NCI-H2081 treated with DMSO at 0.1 percent for 48 hours (cell line): ENCODE measurements at regions not wholly inside any gene's neighbourhood (a gene's known extent, or its start where the extent isn't known, plus 50 kb on each side); places are given as distances from the start of the nearest gene placed in this dataset.

ENCODE experiments used
- DNase-seq: peaks from one replicate; lab custom pipeline; 2025; lab: John Stamatoyannopoulos, UW

DNA sequence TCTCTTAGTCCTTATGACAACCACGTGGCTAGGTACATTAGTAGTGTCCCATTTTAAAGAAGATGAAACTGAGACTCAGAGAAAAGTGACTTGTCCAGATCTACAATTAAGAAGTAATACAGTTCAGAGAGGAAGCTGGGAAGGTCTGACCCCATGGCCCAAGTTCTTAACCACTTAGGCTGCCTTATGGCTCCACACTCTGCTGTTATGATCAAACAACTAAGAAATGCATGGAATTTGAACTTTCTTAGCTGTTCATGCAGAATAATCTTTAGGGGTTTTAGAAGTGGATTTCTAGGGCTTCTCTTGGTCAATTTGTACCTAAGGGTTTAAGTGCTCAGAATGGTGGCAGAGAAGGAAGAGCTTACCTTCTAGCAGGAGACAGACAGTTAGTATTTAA lies 128.0 kb upstream of the MSX2 start:
- DNase-seq: no peak

DNA sequence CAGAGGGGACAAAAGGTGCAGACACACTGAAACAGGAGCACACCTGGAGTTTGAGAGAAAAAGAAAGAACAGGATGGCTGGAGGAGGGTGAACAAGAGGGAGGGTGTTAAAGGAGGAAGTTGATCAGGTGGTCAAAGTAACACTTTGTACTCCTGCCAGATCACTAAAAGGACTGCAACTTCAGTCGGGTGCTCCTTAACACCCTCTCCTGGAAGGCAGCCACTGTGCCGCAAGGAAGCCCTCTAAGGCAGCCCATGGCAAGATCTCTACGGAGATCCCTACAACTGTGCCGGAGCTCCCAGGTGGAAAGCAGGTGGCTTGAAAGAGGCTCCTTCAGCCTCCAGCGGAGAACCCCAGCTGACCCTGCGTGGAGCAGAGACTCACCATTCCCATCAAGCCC lies 124.4 kb upstream of the MSX2 start:
- no peak for DNase-seq

DNA sequence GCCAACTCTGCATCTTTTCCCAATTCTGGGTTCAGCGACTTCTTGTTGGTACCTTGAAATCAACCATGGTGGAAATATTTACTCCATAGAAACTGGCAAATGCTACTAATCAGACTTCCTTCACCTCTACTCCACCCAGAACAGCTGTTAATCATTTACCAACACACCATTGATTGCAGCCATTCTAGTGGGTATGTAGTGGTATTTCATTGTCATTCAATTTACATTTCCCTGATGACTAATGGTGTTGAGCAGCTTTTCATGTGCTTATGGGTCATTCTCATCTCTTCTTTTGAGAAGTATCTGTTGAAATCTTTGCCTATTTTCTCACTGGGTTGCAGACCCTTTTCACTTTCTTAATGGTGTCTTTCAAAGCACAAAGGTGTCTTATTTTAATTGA lies 122.4 kb upstream of the MSX2 start:
- DNase-seq: no peak

DNA sequence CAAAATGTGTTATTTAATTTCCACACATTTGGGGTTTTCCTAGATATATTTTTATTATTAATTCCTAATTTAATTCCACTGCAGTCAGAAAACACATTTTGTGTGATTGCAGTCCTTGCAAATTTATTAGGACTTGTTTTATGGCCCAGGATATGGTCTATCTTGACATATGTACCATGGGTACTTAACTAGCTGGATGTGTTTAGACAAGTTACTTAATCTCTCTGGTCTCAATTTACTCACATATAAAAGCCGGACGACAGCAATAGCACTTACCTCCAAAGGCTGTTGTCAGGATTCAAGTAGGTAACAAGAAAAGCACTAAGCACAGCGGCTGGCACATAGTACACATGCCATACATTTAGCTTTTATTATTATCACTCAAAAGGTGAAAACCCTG lies 118.2 kb upstream of the MSX2 start:
- no peak for DNase-seq

DNA sequence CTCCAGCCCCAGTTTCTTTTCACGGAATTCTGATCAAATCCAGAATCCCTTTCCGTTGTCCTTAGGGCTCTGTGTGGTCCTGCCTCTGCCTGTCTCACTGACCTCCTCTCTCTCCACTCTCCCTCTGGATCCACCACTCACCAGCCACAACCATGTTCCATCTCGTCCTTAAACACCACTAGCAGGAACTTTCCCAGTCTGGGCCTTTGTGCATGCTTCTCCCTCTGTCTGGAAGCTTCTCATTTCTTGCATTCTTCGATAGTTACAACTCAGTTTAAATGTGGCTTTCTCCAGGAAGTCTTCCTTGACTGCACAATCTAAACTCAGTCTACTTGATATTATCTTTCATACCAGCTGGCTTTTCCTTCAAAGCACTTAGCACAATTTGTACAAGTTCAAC lies 117.7 kb upstream of the MSX2 start:
- DNase-seq: no peak

DNA sequence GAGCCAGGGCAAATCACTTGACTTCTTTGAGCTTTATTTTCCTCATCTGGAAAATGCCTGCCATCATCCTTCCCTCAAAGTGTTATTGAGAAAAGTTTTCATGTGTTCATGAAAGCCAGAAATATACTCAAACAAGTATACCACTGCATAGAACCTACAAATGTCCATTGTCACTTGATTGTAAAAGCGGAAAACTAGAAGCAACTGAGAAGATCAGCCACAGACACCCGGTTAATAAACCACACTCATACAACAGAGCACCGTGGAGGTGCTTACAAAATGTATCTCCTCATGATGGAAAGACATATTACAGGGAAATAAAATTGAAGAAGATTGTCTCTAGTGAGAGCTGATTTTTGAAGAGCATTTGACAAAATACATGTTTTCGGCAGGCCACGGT lies 117.2 kb upstream of the MSX2 start:
- DNase-seq: no peak

DNA sequence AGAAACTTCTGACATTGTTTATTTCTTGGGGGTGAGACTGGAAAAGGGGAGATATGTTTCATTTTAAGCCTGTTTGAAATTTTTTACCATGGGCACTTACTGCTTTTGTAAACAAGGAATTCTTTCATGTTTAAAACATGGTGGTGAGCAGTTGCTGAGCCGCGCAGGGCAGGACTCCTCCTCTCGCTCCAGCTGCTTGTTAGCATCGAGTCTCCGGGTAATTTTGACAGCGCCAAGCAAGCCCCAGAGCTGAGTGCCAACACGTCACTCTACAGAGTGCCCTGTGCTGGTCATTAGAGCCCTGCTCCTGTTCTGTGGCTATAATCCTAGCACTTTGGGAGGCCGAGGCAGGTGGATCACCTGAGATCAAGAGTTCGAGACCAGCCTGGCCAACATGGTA lies 116.5 kb upstream of the MSX2 start:
- DNase-seq: no peak

DNA sequence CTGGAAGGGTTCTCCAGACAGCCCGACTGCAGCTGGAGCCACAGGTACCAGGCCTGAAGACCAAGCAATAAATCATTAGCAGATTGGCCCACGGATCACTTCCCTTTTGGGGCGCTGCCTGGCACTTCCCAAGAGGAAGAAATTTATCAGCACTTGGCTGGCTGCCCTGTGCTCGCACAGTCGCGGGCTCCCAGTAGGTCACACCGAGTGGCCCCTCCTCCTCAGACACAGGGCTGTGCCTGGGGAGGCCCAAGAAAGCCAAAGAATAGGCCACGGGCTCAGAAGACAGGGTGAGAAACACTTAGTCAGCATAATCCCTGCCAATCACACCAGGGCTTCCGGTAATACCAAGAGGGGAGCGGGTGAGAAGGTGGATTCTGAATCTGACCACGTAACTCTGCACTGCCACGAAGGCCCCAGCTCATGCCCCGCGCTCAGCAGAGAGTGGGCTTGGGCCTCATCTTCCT lies 115.7 kb upstream of the MSX2 start:
- no peak for DNase-seq

DNA sequence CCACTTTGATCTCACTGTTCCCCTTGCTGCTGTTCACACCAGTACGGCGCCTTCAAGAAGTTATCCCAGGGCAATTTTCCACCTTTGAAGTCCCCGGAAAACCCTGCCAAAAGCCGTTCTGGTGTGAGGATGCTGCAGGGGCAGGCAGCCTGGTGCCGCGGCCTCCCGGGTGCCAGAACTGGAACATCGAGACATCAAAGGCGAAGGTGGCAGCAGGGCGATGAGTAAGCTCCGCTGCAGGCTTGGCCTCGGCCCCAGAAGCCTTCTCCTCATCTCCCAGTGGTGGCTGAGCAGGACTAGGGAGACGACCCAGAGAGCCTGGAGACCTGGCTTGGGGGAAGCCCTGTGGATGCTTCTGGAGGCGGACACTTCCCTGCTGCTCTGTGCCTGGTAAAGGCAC lies 115.3 kb upstream of the MSX2 start:
- no peak for DNase-seq

DNA sequence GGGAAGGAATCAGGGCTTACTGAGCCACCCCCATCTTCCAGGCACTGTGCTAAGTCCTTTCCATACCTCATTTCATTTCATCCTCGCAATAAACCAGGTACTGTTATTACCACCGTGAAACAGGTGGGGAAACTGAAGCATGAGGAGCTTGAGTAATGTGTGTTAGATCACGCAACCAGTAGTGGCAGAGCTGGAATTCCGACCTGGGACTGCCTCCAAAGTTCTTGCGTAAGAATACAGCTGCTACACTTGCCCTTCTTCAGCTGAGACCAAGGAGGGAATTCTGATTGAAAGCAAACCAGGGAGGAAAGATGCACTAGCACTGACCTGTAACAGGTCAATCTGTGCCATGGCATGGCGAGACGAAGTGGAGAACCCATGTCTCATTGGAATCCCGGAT lies 113.4 kb upstream of the MSX2 start:
- no peak for DNase-seq

DNA sequence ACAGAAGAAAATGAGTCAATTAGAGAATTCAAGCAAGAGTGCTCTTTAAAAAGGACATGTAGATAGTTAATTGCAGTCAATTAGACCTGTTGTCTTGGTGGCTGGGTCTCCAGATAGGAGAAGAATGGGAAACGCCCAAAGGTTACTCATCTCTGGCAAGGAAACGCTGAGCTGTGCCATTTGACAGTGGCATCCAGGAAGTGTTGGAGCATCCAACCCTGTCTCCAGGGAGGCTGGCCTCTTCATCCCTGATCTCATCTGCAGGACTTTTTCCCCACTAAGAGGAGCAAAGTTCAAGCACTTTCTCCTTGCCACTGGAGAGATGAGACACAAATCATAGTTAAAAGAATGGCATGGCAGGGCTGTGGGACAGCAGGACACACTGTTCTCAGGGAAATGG lies 111.7 kb upstream of the MSX2 start:
- no peak for DNase-seq

DNA sequence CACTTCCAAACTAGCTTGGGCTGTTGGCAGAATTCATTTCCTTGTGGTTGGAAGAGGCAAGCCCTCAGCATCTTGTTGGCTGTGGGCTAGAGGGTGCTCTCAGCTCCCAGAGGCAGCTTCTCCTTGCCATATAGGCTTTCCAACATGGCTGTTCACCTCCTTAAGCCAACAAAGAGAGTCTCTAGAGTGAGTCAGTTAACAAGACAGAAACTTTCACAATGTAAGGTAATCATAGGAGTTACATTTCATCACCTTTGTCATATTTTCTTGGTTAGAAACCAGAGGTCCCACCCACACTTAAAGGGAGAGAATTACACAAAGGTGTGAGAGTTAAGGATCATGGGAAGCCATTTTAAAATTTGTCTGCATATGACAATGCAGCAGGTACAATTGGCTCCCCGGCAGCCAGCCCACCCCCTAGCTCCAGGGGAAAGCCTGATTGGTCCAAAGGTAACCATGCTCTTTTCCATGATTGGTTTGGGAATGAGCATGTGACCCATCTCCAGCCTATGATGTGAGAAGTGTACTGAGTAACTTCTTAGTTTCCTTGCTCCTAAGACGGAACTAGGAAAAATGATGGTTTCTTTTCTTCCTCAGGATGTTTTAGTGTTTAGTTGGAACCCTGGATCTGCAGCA lies 109.8 kb upstream of the MSX2 start:
- no peak for DNase-seq

DNA sequence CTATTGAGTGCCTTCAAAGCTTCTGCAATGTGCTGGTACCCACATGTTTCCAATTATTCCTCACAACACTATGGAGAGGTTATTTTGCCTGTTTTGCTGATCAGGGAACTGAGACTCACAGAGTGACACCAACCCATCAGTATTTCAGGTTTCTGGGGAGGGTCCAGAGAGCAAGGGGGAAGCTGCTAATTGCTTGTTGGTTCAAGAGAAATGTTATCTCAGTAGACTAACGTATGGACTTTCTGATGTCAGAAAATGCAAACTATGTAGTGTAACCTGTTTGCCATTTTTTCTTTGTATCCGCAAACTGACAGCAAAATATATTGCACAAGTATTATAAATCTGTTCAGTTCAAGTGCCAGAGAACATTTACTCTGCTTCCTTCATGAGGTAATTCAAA lies 108.3 kb upstream of the MSX2 start:
- DNase-seq: no peak

DNA sequence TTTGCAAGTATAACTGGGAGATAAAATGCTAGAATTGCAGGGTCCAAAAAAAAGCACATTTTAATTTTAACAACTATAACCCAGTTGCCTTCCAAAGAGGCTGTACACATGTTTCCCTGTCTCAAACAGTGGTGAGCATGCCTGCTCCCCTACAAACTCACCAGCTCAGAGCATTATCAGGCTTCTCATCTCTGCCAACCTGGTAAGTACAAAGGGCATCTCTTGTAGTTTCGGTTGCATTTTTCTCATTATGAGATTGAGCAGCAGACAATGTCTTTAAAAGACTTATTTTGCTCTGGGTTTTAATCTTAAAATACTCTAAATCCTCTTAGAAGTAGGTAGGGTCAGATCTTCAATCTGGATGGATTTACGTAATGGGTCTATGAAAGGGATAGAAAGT lies 107.1 kb upstream of the MSX2 start:
- DNase-seq: no peak

DNA sequence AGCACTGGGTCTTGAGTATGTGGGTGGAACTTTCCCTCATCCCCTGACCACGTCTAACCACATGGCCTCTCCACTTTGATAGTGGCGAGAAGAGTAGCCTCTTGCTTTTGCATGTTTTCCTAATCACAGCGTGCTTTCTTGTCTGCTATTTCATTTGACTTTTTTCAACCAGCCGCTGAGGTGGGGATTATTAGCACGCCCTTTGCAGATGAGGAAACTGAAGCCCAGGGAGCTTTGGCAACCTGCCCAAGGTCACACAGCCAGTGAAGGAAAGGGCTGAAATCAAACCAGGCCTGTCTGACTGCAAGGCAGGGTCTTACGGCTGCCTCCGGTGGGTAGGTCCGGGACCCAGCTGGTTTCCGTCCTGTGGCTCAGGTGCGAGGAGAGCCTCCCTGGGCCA lies 106.5 kb upstream of the MSX2 start:
- no peak for DNase-seq

DNA sequence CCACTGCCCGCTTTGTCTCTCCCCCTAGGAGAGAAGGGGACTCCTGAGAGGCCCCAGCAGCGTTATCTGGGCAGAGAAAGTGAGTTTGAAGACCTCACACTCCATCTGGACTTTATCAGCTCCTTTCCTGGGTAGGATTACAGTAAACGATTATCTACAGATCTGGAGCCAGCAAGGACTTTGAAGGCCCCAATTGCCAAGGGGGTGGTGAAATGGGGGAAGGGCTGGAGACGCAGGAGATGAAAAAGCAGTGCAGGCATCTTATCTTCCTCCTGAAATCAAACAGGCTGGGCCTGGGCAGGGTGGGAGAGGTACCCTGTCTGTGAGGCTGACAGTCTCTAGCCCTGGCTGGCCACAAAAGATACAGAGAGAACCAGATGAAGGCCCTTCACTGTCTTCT lies 105.8 kb upstream of the MSX2 start:
- DNase-seq: no peak

DNA sequence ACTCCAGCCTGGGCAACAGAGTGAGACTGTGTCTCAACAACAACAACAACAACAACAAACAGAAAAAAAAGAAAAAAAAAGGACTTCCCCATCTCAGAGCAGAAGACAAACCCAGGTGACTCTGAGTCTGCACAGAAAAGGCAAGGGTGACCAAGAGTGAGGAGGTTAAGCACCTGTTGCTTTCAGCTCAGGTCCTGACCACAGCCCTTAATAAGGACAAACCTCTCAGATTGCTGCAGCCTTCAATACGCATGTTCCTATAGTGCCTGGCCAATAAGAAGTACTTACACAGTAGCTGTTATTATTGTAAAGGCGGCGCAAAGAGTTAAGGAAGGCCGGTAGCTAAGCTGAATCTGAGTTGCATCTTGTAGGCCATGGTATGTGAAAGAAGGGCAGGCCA lies 102.3 kb upstream of the MSX2 start:
- DNase-seq: no peak

DNA sequence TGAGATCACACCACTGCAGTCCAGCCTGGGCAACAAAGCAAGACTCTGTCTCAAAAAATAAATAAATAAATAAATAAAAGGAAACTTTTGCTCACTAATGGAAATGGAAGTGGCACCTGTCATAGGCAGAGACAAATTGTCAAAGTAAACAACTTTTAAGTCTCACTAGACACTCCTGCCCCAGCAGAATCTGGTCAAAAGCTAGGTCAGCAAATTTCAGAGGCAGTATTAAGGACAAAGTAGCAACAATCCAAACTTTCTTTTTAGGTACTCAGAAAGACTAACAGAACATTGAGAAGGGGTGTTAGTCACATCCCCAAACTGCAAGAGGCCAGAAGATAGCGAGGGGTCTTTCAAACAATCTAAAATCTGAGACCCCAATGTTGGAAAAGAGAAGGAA lies 101.4 kb upstream of the MSX2 start:
- no peak for DNase-seq

DNA sequence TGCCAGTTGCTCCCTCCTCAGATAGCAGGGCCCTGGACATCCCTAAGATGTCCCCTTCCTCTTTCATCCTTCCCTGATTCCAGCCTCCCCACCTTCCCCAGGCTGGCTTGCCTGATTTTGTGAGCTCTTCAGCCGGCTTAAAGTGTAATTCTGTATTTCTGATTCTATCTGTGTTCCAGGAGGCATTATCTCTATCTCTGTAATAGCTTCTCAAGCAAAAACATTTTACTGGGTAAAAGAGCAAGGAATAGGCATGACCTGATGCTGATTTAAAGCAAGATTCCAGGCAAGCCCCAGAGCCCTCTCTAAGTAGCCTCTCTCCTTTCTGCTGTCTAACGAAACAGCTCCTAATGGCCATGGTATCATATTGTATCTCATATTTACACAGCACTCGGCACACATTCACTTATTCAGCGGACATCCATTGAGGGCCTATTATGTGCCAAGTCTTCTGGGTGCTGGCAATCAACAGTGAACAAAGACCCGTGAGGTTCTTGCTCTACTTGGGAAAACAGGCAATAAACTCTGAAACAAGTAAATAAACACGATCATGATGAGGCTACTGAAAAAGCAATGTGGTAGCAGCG lies 100.9 kb upstream of the MSX2 start:
- DNase-seq: no peak

DNA sequence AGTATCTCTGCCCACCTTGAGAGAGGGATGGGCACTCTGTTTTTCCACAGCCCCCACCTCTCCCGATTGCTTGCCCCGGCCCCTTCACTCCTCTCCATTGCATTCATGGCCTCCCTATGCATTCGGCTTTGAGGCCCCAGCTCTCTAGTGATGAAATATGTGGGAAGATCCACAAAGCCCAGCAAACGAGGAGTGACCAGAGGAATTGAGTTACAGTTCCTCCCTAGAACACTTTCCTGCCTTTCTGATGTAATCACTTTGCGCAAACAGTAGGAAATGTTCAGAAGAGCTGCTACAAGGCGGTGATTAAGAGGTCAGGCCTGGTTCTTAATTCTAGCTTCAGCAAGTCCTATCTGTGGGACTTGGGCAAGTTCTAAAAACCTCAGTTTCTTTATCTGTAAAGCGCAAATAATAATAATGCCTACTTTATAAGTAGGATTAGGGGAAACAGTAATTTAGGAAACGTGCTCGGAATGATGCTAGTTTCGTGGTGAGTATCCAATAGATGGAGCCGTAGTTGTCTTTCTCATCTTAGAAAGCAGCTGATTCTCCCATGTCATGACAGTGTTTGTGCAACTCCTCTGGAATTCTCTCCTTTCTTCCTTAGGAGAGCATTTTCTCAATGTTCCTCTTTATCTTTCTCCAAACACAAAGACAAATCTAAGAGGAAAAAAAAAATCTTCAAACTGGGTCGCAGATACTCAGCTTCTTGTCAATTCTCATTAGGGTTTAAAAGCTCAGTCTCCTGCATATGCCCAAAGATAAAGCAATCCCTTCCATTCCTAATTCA lies 99.5 kb upstream of the MSX2 start:
- no peak for DNase-seq

DNA sequence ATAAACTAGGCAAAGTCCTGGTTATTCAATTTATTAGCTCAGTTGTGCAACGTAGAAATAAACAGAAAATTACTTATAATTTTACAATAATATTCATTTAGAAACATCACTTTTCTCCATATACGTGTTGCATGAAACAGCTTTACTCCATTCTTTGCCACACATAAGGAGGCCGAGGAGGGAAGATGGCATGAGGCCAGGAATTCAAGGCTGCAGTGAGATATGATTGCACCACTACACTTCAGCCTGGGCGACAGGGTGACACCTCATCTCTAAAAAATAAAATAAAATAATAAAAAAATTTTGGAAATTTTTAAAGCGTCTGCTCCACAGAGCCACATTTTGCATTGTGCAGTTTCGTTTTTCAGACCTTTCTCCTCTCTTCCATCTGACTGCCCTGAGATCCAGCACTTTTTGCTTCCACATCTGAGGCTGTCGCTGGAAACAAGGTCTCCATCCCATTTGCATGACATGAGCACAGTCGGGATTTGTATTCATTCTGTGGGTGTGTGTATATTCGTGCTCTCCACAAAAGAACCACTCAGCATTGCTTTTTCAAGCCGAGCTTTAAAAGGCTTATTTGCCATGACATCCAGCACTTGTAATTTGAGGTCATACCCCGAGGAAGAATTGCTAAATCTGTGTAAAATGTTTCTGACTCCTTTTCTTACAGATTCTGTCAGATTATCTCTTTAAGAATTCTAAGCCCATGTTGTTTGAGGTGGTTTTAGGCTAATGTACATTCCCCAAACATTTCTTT lies 98.6 kb upstream of the MSX2 start:
- no peak for DNase-seq

DNA sequence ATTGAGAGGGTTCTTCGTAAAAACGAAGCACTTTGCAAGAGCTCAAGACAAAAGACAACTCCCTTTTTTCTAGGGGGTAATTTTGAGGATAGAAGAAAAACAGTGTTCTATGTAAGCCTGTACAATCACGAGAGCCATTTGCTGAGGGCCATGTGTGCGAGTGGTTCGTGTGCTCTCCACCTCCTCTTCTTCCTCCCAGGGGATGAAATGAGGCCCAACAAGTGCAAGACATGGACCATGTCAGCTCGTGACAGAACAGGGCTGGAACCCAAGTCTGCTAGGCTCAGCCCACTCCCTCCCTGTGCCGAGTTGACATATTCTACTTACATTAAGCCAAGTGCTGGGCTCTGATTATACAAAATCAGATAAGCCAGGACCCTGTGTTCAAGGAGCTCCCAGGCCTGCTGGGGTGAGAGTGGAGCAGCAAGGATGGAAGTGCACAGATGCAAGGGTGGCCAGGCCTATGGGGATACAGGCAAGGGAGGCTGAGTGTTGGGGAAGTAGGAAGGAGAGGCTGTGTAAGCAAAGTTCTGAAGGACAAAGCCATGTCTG lies 97.9 kb upstream of the MSX2 start:
- DNase-seq: no peak

DNA sequence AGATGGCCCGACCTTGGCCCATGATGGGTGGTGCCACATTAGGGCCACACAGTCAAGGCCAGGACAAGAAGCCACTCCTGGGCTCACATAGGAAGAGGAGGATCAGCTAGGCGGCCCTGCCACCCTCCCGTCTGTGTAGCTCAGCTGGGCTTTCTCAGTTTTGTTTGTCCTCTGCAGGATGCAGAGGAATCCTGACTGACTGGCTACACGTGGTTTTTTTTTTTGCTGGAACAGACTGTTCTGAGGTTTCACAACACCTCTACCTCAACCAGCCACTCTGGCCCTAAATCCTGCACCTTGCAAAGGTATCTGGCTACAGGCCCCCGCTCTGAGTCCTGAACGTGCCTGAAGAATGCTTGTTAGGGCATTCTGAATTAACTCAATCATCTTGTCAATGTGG lies 88.3 kb upstream of the MSX2 start:
- no peak for DNase-seq
